Activated CD8-positive, alpha-beta T cell treated with anti-CD3 and anti-CD28 coated beads, Interleukin-2, amount 10 ng/mL, durations not matched to agents 7 days and 5 days (primary cell): ENCODE measurements at regions not wholly inside any gene's neighbourhood (a gene's known extent, or its start where the extent isn't known, plus 50 kb on each side); places are given as distances from the start of the nearest gene placed in this dataset.
A peak's percentile ranks its signal among the peaks of the same experiment; 100 is the strongest.
"Not testable (repeated sequence)": the region's sequence is repeated elsewhere in the genome, so short reads cannot be mapped to it uniquely, and the experiment has no call there.

Experiments used
- ATAC-seq: fragments of 150-1000 bp; cut with Tn5 transposase; one replicate; pipeline ENCODE4 v1.10.0; 2021; ENCODE audit warnings: moderate library complexity
- CTCF ChIA-PET: fragments of 350-600 bp; sonication (Branson Sonifier 250); formaldehyde crosslinking; loops from one replicate; lab custom pipeline; 2021; ENCODE audit warnings: antibody characterized with exemption; lab: Charles Lee
- POLR2A ChIA-PET: fragments of 350-600 bp; sonication (Branson Sonifier 250); formaldehyde crosslinking; loops from one replicate; lab custom pipeline; 2021; ENCODE audit warnings: antibody characterized with exemption; lab: Charles Lee
- DNase-seq: peaks from one replicate; pipeline ENCODE4 v3.0.0-alpha.2; 2020
- H3K27ac Mint-ChIP-seq: one replicate; pipeline ENCODE4 v1.8.0; 2021; ENCODE audit warnings: mild to moderate bottlenecking, mixed read lengths
- H3K27me3 Mint-ChIP-seq: one replicate; pipeline ENCODE4 v1.8.0; 2021; ENCODE audit warnings: low read depth, mixed read lengths
- H3K36me3 Mint-ChIP-seq: one replicate; pipeline ENCODE4 v1.8.0; 2021; ENCODE audit warnings: low read depth, mixed read lengths
- H3K4me1 Mint-ChIP-seq: one replicate; pipeline ENCODE4 v1.8.0; 2021; ENCODE audit warnings: low read depth, mixed read lengths
- H3K4me3 Mint-ChIP-seq: one replicate; pipeline ENCODE4 v1.8.0; 2021; ENCODE audit warnings: mild to moderate bottlenecking, mixed read lengths
- H3K9me3 Mint-ChIP-seq: one replicate; pipeline ENCODE4 v1.8.0; 2022; ENCODE audit warnings: mixed read lengths; ENCODE audit not compliant: insufficient read depth

GRCh38 chr7:93030605-93031225, 87.1 kb downstream of the SAMD9 start:
- CTCF ChIA-PET: no interaction called here
- Mint-ChIP-seq H3K4me1 (peaks cover 1% of the 10 kb centered on the region), H3K27me3 (peaks cover 6% of the 10 kb centered on the region), H3K9me3 (peaks cover 16% of the 10 kb centered on the region), H3K36me3 (peaks cover 4% of the 10 kb centered on the region), H3K4me3 (no peak overlapping the region), H3K27ac (no peak overlapping the region)
- POLR2A ChIA-PET: no interaction called here
- ATAC-seq: no peak
- DNase-seq: no peak

- ChIA-PET CTCF (no interaction called here), POLR2A (no interaction called here)
- Mint-ChIP-seq H3K4me3 (no peak overlapping the region), H3K36me3 (peaks cover 4% of the 10 kb centered on the region), H3K27me3 (peaks cover 6% of the 10 kb centered on the region), H3K27ac (no peak overlapping the region), H3K4me1 (peaks cover 5% of the 10 kb centered on the region), H3K9me3 (peaks cover 16% of the 10 kb centered on the region)
- DNase-seq (no peak), ATAC-seq (no peak)
Observed at GRCh38 chr7:93029056-93029455, 88.7 kb downstream of the SAMD9 start.

GRCh38 chr7:93028610-93029009, 89.2 kb downstream of the SAMD9 start:
- Mint-ChIP-seq H3K4me3 (no peak overlapping the region), H3K27ac (no peak overlapping the region), H3K36me3 (peaks cover 4% of the 10 kb centered on the region), H3K9me3 (peaks cover 16% of the 10 kb centered on the region), H3K4me1 (peaks cover 5% of the 10 kb centered on the region), H3K27me3 (peaks cover 6% of the 10 kb centered on the region)
- CTCF ChIA-PET: no interaction called here
- ATAC-seq (no peak), DNase-seq (no peak)
- POLR2A ChIA-PET: no interaction called here

GRCh38 chr7:93027044-93027443, 90.7 kb downstream of the SAMD9 start:
- Mint-ChIP-seq H3K27ac (no peak overlapping the region), H3K4me1 (peaks cover 5% of the 10 kb centered on the region), H3K27me3 (peaks cover 6% of the 10 kb centered on the region), H3K9me3 (peaks cover 15% of the 10 kb centered on the region), H3K4me3 (no peak overlapping the region), H3K36me3 (peaks cover 4% of the 10 kb centered on the region)
- CTCF ChIA-PET: interaction anchor here (0.7 kb wide), 1 partner anchor 14 kb away, joined by 3 read pairs; no protein-coding TSS in a partner anchor
- no peak for ATAC-seq
- DNase-seq: no peak
- POLR2A ChIA-PET: no interaction called here

- H3K4me1 Mint-ChIP-seq: peaks cover 5% of the 10 kb centered on the region
- DNase-seq (no peak), ATAC-seq (no peak)
- peaks cover 4% of the 10 kb centered on the region for H3K36me3 Mint-ChIP-seq
- peaks cover 12% of the 10 kb centered on the region for H3K9me3 Mint-ChIP-seq
- H3K27ac Mint-ChIP-seq: no peak overlapping the region
- H3K27me3 Mint-ChIP-seq: peaks cover 6% of the 10 kb centered on the region
- ChIA-PET POLR2A (no interaction called here), CTCF (interaction anchor here (0.7 kb wide), 1 partner anchor 13 kb away, joined by 3 read pairs; no protein-coding TSS in a partner anchor)
- no peak overlapping the region for H3K4me3 Mint-ChIP-seq
Observed at GRCh38 chr7:93026425-93026824, 91.4 kb downstream of the SAMD9 start.

- no peak overlapping the region for H3K27ac Mint-ChIP-seq
- DNase-seq (no peak), ATAC-seq (no peak)
- H3K27me3 Mint-ChIP-seq: peaks cover 6% of the 10 kb centered on the region
- ChIA-PET CTCF (interaction anchor here (0.6 to 1.2 kb wide), 3 partner anchors 14 to 462 kb away, joined by 3 to 5 read pairs (median 3); no protein-coding TSS in a partner anchor), POLR2A (interaction anchor here (0.6 kb wide), 1 partner anchor 39 kb away, joined by 3 read pairs; no protein-coding TSS in a partner anchor)
- H3K4me1 Mint-ChIP-seq: peaks cover 5% of the 10 kb centered on the region
- H3K36me3 Mint-ChIP-seq: no peaks in the 10 kb centered on the region
- H3K9me3 Mint-ChIP-seq: peaks cover 6% of the 10 kb centered on the region
- H3K4me3 Mint-ChIP-seq: no peak overlapping the region
Observed at GRCh38 chr7:93025389-93025788, 92.4 kb downstream of the SAMD9 start.

GRCh38 chr7:93022931-93023478, 94.8 kb downstream of the SAMD9 start:
- not testable (repeated sequence) for H3K9me3 Mint-ChIP-seq, H3K4me1 Mint-ChIP-seq, H3K36me3 Mint-ChIP-seq, ATAC-seq, DNase-seq, H3K4me3 Mint-ChIP-seq, H3K27me3 Mint-ChIP-seq, H3K27ac Mint-ChIP-seq
- POLR2A ChIA-PET: interaction anchor here (0.6 kb wide), 1 partner anchor 107 kb away, joined by 3 read pairs; no protein-coding TSS in a partner anchor
- CTCF ChIA-PET: interaction anchor here (0.7 to 1.9 kb wide), 2 partner anchors 12 to 25 kb away, joined by 3 to 5 read pairs; no protein-coding TSS in a partner anchor

GRCh38 chr7:93021748-93022147, 96.0 kb downstream of the SAMD9 start:
- H3K27ac Mint-ChIP-seq: no peak overlapping the region
- DNase-seq: no peak
- H3K27me3 Mint-ChIP-seq: peaks cover 2% of the 10 kb centered on the region
- ATAC-seq: no peak
- H3K36me3 Mint-ChIP-seq: no peaks in the 10 kb centered on the region
- H3K9me3 Mint-ChIP-seq: peaks cover 6% of the 10 kb centered on the region
- peaks cover 5% of the 10 kb centered on the region for H3K4me1 Mint-ChIP-seq
- no peak overlapping the region for H3K4me3 Mint-ChIP-seq
- ChIA-PET POLR2A (interaction anchor here (1.4 kb wide), 1 partner anchor 8 kb away, joined by 3 read pairs; no protein-coding TSS in a partner anchor), CTCF (interaction anchor here (1.9 kb wide), 1 partner anchor 10 kb away, joined by 5 read pairs; no protein-coding TSS in a partner anchor)

- Mint-ChIP-seq H3K36me3 (no peaks in the 10 kb centered on the region), H3K4me3 (no peak overlapping the region), H3K9me3 (peaks cover 6% of the 10 kb centered on the region), H3K4me1 (peaks cover 6% of the 10 kb centered on the region), H3K27ac (no peak overlapping the region), H3K27me3 (no peaks in the 10 kb centered on the region)
- ChIA-PET CTCF (no interaction called here), POLR2A (no interaction called here)
- no peak for ATAC-seq
- no peak for DNase-seq
Observed at GRCh38 chr7:93018716-93019115, 99.1 kb downstream of the SAMD9 start.

GRCh38 chr7:93016681-93017381, 100.9 kb downstream of the SAMD9 start:
- Mint-ChIP-seq H3K4me1 (peaks cover 6% of the 10 kb centered on the region), H3K27ac (no peak overlapping the region), H3K4me3 (no peak overlapping the region), H3K27me3 (no peaks in the 10 kb centered on the region), H3K36me3 (no peaks in the 10 kb centered on the region), H3K9me3 (no peaks in the 10 kb centered on the region)
- DNase-seq (no peak), ATAC-seq (no peak)
- ChIA-PET CTCF (no interaction called here), POLR2A (no interaction called here)

- no peaks in the 10 kb centered on the region for H3K9me3 Mint-ChIP-seq
- DNase-seq: peak; percentile 23
- H3K4me3 Mint-ChIP-seq: no peak overlapping the region
- H3K27me3 Mint-ChIP-seq: peaks cover 6% of the 10 kb centered on the region
- POLR2A ChIA-PET: no interaction called here
- CTCF ChIA-PET: no interaction called here
- no peaks in the 10 kb centered on the region for H3K36me3 Mint-ChIP-seq
- peaks cover 6% of the 10 kb centered on the region for H3K4me1 Mint-ChIP-seq
- peak; percentile 55 for ATAC-seq
- no peak overlapping the region for H3K27ac Mint-ChIP-seq
Observed at GRCh38 chr7:93015779-93016481, 101.8 kb downstream of the SAMD9 start.
